Esophagus muscularis mucosa (tissue), 4 donors: ENCODE measurements at regions not wholly inside any gene's neighbourhood (a gene's known extent, or its start where the extent isn't known, plus 50 kb on each side); places are given as distances from the start of the nearest gene placed in this dataset.

ENCODE experiments used
- DNase-seq: peaks from one replicate; pipeline ENCODE4 v3.0.0-alpha.2; 2017; ENCODE audit errors: extremely low spot score
- H3K27ac ChIP-seq, 4 donors: fragments of 200-600 bp; sonication (generic); replicated peaks in 1 of 4; 1 replicate in 3 of 4; 2 replicates in 1 of 4; pipeline ENCODE4 v1.5.1; 2016 to 2019; ENCODE audit warnings: mild to moderate bottlenecking in 1 of 4
- H3K27me3 ChIP-seq, 4 donors: fragments of 200-600 bp; sonication (generic); one replicate each; pipeline versions ENCODE4 v1.5.1 to v1.6.0; 2016 to 2019
- H3K36me3 ChIP-seq, 4 donors: fragments of 200-600 bp; sonication (generic); one replicate each; pipeline ENCODE4 v1.5.1; 2016 to 2019
- H3K4me1 ChIP-seq, 4 donors: fragments of 200-600 bp; sonication (generic); one replicate each; pipeline ENCODE4 v1.5.1; 2016 to 2019
- H3K4me3 ChIP-seq, 4 donors: fragments of 200-600 bp; sonication (generic); 1 replicate in 2 of 4; 2 replicates in 2 of 4; pipeline ENCODE4 v1.5.1; 2016 to 2019; ENCODE audit warnings: mild to moderate bottlenecking in 4 of 4, moderate library complexity in 1 of 4
- H3K9me3 ChIP-seq, 4 donors: fragments of 200-600 bp; sonication (generic); 1 replicate in 3 of 4; 2 replicates in 1 of 4; pipeline ENCODE4 v1.5.1; 2016 to 2019
- EP300 ChIP-seq: sonication (generic); formaldehyde crosslinking; IDR thresholded peaks from one replicate; pipeline ENCODE4 v1.6.1; 2017; ENCODE audit warnings: antibody characterized with exemption
- POLR2A ChIP-seq: fragments of 450-650 bp; IDR thresholded peaks from one replicate; pipeline ENCODE4 v1.6.1; 2017; ENCODE audit warnings: antibody characterized with exemption, moderate library complexity, mild to moderate bottlenecking, low read depth
- POLR2AphosphoS5 ChIP-seq, 2 donors: sonication (generic); formaldehyde crosslinking; IDR thresholded peaks; one replicate each; pipeline ENCODE4 v1.6.1; 2017; ENCODE audit warnings: antibody characterized with exemption in 2 of 2
- WGBS: methylation state at CpG from one replicate; pipeline ENCODE4 v1.1.5; 2018; 5-methylcytosine and 5-hydroxymethylcytosine counted together
- intact Hi-C: fragments of 100-400 bp; cut with DNase I; formaldehyde crosslinking; loops from one replicate; pipeline ENCODE4 v1.15.1; 2023
- TF ChIP-seq, protein P1 (sequence below), 3 experiments: fragments of 200-600 bp in 2 of 3; fragments of 450-650 bp in 1 of 3; sonication (generic) in 2 of 3; IDR thresholded peaks; one replicate each; pipeline ENCODE4 v1.5.1; 2017 to 2019; ENCODE audit warnings: antibody characterized with exemption in 3 of 3, mild to moderate bottlenecking in 2 of 3, moderate library complexity in 1 of 3

- TF ChIP-seq, protein P1, sequence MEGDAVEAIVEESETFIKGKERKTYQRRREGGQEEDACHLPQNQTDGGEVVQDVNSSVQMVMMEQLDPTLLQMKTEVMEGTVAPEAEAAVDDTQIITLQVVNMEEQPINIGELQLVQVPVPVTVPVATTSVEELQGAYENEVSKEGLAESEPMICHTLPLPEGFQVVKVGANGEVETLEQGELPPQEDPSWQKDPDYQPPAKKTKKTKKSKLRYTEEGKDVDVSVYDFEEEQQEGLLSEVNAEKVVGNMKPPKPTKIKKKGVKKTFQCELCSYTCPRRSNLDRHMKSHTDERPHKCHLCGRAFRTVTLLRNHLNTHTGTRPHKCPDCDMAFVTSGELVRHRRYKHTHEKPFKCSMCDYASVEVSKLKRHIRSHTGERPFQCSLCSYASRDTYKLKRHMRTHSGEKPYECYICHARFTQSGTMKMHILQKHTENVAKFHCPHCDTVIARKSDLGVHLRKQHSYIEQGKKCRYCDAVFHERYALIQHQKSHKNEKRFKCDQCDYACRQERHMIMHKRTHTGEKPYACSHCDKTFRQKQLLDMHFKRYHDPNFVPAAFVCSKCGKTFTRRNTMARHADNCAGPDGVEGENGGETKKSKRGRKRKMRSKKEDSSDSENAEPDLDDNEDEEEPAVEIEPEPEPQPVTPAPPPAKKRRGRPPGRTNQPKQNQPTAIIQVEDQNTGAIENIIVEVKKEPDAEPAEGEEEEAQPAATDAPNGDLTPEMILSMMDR (IDR thresholded peaks at IDR 0.05) = no peak
- TF ChIP-seq EP300 = no peak
- no peak for TF ChIP-seq POLR2AphosphoS5 (IDR thresholded peaks at IDR 0.05)
- TF ChIP-seq POLR2A = no peak
- intact Hi-C loops = no loop called here
- Histone ChIP-seq H3K27ac (no peak overlapping the region), H3K4me1 (no peaks in the 10 kb centered on the region), H3K27me3 (peaks cover 0 to 16% (median 0%) of the 10 kb centered on the region in 4 donors), H3K36me3 (no peaks in the 10 kb centered on the region), H3K9me3 (peaks cover 0 to 19% (median 7%) of the 10 kb centered on the region in 4 donors), H3K4me3 (no peak overlapping the region)
- WGBS = 81% methylated on average over 12 of the region's 12 CpGs
- DNase-seq = no peak
Observed at GRCh38 chr17:22459331-22459952, 767.1 kb downstream of the KCNJ18 start.

- intact Hi-C loops = no loop called here
- Histone ChIP-seq H3K9me3 (peaks cover 0 to 14% (median 4%) of the 10 kb centered on the region in 4 donors), H3K4me3 (no peak overlapping the region), H3K36me3 (no peaks in the 10 kb centered on the region), H3K4me1 (no peaks in the 10 kb centered on the region), H3K27ac (no peak overlapping the region), H3K27me3 (peaks cover 0 to 13% (median 0%) of the 10 kb centered on the region in 4 donors)
- no peak for DNase-seq
- TF ChIP-seq POLR2A = no peak
- TF ChIP-seq POLR2AphosphoS5 (IDR thresholded peaks at IDR 0.05) = no peak
- no peak for TF ChIP-seq EP300
- TF ChIP-seq, protein P1 (IDR thresholded peaks at IDR 0.05) = no peak
- 80% methylated on average over 8 of the region's 15 CpGs for WGBS
Observed at GRCh38 chr17:22459953-22460350, 767.6 kb downstream of the KCNJ18 start.

DNA sequence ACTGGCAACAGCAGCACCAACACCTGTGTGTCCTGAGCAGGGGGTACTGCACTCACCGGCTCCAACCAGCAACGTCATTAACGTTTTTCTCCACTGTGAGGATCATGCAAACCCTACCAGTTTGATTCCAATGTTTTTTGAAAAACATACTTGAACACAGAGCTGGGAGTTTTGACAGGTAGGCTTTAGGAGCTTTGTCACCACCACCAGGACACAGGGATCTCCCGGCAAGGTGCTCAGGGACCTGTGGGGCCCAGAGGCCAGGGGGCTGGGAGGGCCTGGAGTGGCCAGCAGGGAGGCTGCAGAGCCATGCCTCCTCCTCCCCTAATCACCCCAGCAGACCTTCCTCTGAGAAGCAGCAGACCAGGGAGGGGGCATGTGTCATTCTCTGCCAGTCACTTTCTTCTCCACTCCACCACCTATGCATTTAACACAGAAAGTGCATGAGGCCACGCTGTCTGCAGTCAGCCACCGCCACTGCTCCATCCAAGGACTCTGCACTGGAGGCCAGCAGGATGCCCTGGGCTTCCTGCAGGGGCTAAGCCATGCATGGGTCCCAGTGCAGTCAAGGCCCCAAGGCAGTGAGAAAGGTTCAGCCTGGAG lies 768.2 kb downstream of the KCNJ18 start:
- no peak overlapping the region for H3K4me3 ChIP-seq
- 44% methylated on average over 5 of the region's 6 CpGs for WGBS
- H3K36me3 ChIP-seq = no peaks in the 10 kb centered on the region
- TF ChIP-seq, protein P1 (IDR thresholded peaks at IDR 0.05) = no peak
- no peak for TF ChIP-seq EP300
- TF ChIP-seq POLR2AphosphoS5 (IDR thresholded peaks at IDR 0.05) = no peak
- H3K27ac ChIP-seq = no peak overlapping the region
- H3K4me1 ChIP-seq = no peaks in the 10 kb centered on the region
- intact Hi-C loops = no loop called here
- peaks cover 0 to 10% (median 2%) of the 10 kb centered on the region in 4 donors for H3K9me3 ChIP-seq
- peaks cover 0 to 13% (median 0%) of the 10 kb centered on the region in 4 donors for H3K27me3 ChIP-seq
- DNase-seq = no peak

DNA sequence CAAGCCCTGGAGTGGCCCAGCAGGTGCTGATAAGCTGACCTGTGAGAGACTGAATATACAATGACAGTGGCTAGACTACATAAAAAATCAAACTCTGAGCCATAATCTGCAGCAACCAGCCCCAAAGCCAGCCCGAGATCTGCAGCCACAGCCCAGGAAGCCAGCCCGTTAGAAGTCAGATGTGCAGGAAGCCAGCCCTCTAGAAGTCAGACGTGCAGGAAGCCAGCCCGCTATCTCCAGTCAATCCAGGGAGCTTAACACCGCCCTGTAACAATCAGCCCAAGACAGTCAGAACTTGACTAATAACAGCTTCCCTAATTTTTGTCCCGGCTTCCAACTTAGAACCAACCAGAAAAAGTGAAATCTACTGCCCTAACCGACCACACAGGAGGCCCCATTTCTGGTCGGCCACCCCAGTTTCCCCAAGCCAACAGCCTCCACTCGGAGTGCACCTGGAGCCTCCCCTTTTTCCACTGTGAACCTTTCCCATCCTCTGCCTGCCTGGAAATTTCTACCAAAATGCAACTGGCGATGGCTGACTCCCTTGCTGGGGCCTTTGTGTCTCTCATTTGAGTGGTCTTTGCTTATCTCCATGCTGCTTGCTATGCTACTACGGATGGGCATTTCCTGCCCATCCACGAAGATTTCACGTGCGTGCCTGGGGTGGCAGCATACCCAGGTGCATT lies 769.3 kb downstream of the KCNJ18 start:
- no peaks in the 10 kb centered on the region for H3K4me1 ChIP-seq
- TF ChIP-seq, protein P1 (IDR thresholded peaks at IDR 0.05) = no peak
- TF ChIP-seq EP300 (no peak), POLR2A (no peak), POLR2AphosphoS5 (IDR thresholded peaks at IDR 0.05) (no peak)
- H3K27ac ChIP-seq = no peak overlapping the region
- H3K27me3 ChIP-seq = peaks cover 0 to 13% (median 0%) of the 10 kb centered on the region in 4 donors
- H3K36me3 ChIP-seq = no peaks in the 10 kb centered on the region
- peaks cover 0 to 10% (median 2%) of the 10 kb centered on the region in 4 donors for H3K9me3 ChIP-seq
- intact Hi-C loops = no loop called here
- H3K4me3 ChIP-seq = no peak overlapping the region
- no peak for DNase-seq
- WGBS = 77% methylated on average over 14 of the region's 14 CpGs
